Gastroesophageal sphincter (tissue), 3 donors: ENCODE measurements at regions not wholly inside any gene's neighbourhood (a gene's known extent, or its start where the extent isn't known, plus 50 kb on each side); places are given as distances from the start of the nearest gene placed in this dataset.

Source experiments
- EP300 ChIP-seq: sonication (generic); formaldehyde crosslinking; IDR thresholded peaks from one replicate; pipeline ENCODE4 v1.6.1; 2017; ENCODE audit warnings: antibody characterized with exemption, mild to moderate bottlenecking
- POLR2A ChIP-seq, 2 donors: fragments of 450-650 bp; IDR thresholded peaks; one replicate each; pipeline ENCODE4 v1.6.1; 2017; ENCODE audit warnings: antibody characterized with exemption in 2 of 2, mild to moderate bottlenecking in 2 of 2, moderate library complexity in 1 of 2
- POLR2AphosphoS5 ChIP-seq: sonication (generic); formaldehyde crosslinking; IDR thresholded peaks from one replicate; pipeline ENCODE4 v1.6.1; 2017; ENCODE audit warnings: antibody characterized with exemption
- TF ChIP-seq, protein P1 (sequence below), 4 experiments: fragments of 200-600 bp in 2 of 4; fragments of 450-650 bp in 2 of 4; sonication (generic) in 1 of 4; IDR thresholded peaks; one replicate each; pipeline ENCODE4 v1.5.1; 2017 to 2019; ENCODE audit warnings: antibody characterized with exemption in 4 of 4, mild to moderate bottlenecking in 2 of 4, moderate library complexity in 2 of 4

DNA sequence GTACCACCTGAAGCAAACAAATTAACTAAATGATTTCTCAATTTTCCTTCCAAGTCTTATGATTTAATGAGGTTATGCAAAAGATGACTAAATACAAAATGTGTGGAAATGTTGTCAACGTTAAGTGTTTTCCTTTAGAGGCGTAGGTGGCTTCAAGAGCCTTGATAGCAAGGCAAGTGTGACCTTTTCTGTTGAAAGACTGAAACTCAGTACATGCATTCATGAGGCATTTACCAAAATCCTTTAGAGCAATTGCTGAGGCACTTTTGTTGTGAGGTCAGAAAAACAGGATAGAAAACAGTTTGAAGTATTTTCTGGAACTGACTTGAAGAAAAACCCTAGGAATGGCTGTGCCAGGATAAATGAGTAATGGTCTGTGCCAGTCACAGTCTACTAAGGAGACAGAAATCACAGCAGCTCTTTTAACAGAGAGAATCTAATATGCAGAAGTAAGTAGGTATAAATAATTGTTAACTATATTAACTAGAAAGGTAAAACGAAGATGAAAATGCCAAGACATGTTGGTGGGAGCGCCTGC lies 326.5 kb upstream of the CDH20 start:
- TF ChIP-seq, protein P1, sequence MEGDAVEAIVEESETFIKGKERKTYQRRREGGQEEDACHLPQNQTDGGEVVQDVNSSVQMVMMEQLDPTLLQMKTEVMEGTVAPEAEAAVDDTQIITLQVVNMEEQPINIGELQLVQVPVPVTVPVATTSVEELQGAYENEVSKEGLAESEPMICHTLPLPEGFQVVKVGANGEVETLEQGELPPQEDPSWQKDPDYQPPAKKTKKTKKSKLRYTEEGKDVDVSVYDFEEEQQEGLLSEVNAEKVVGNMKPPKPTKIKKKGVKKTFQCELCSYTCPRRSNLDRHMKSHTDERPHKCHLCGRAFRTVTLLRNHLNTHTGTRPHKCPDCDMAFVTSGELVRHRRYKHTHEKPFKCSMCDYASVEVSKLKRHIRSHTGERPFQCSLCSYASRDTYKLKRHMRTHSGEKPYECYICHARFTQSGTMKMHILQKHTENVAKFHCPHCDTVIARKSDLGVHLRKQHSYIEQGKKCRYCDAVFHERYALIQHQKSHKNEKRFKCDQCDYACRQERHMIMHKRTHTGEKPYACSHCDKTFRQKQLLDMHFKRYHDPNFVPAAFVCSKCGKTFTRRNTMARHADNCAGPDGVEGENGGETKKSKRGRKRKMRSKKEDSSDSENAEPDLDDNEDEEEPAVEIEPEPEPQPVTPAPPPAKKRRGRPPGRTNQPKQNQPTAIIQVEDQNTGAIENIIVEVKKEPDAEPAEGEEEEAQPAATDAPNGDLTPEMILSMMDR (IDR thresholded peaks at IDR 0.05) = no peak
- TF ChIP-seq POLR2A (IDR thresholded peaks at IDR 0.05) = no peak
- TF ChIP-seq POLR2AphosphoS5 = no peak
- no peak for TF ChIP-seq EP300
